H9 (cell line): ENCODE measurements at regions not wholly inside any gene's neighbourhood (a gene's known extent, or its start where the extent isn't known, plus 50 kb on each side); places are given as distances from the start of the nearest gene placed in this dataset.

Experiments
- DNase-seq: peaks from one replicate; pipeline ENCODE4 v3.0.0-alpha.2; 2017
- H2AFZ ChIP-seq: one replicate; pipeline ENCODE4 v1.6.1; 2013; ENCODE audit warnings: mild to moderate bottlenecking, low read length, control low read depth, moderate library complexity
- H2AK5ac ChIP-seq: 2 replicates; pipeline ENCODE4 v1.6.1; 2013; ENCODE audit warnings: low read length, control low read depth, mixed read lengths; ENCODE audit not compliant: insufficient read length
- H2BK120ac ChIP-seq: one replicate; pipeline ENCODE4 v1.6.1; 2013; ENCODE audit warnings: low read depth, mild to moderate bottlenecking, low read length, control low read depth, inconsistent platforms; ENCODE audit not compliant: poor library complexity, severe bottlenecking
- H2BK12ac ChIP-seq: 2 replicates; pipeline ENCODE4 v1.6.1; 2013; ENCODE audit warnings: low read length, control low read depth, mixed read lengths, low read depth; ENCODE audit not compliant: insufficient read length
- H2BK15ac ChIP-seq: 2 replicates; pipeline ENCODE4 v1.6.1; 2013; ENCODE audit warnings: low read depth, low read length, control low read depth
- H2BK20ac ChIP-seq: one replicate; pipeline ENCODE4 v1.6.1; 2013; ENCODE audit warnings: low read depth, mild to moderate bottlenecking, low read length, control low read depth, inconsistent platforms; ENCODE audit not compliant: poor library complexity, severe bottlenecking
- H2BK5ac ChIP-seq: 2 replicates; pipeline ENCODE4 v1.6.1; 2013; ENCODE audit warnings: low read length, control low read depth, mixed read lengths; ENCODE audit not compliant: insufficient read length
- H3K14ac ChIP-seq: 2 replicates; pipeline ENCODE4 v1.6.1; 2013; ENCODE audit warnings: low read length, control low read depth; ENCODE audit not compliant: insufficient read depth
- H3K18ac ChIP-seq: 2 replicates; pipeline ENCODE4 v1.6.1; 2013; ENCODE audit warnings: low read depth, mild to moderate bottlenecking, mixed read lengths, low read length, control low read depth; ENCODE audit not compliant: insufficient read length
- H3K23ac ChIP-seq: 2 replicates; pipeline ENCODE4 v1.6.1; 2013; ENCODE audit warnings: low read length, control low read depth, mixed read lengths, low read depth; ENCODE audit not compliant: insufficient read length
- H3K23me2 ChIP-seq: 2 replicates; pipeline ENCODE4 v1.6.1; 2013; ENCODE audit warnings: low read depth, mild to moderate bottlenecking, mixed read lengths, low read length, control low read depth; ENCODE audit not compliant: insufficient read length, poor library complexity, severe bottlenecking
- H3K27ac ChIP-seq: 2 replicates; pipeline ENCODE4 v1.5.1; 2013; ENCODE audit warnings: low read length, control low read depth, mixed read lengths, low read depth; ENCODE audit not compliant: insufficient read length
- H3K27me3 ChIP-seq: 2 replicates; pipeline ENCODE4 v1.6.1; 2013; ENCODE audit warnings: low read length, control low read depth, inconsistent platforms; ENCODE audit not compliant: insufficient read depth
- H3K4ac ChIP-seq: 2 replicates; pipeline ENCODE4 v1.6.1; 2013; ENCODE audit warnings: low read depth, mild to moderate bottlenecking, control low read depth, inconsistent platforms, low read length, moderate library complexity
- H3K4me1 ChIP-seq: 2 replicates; pipeline ENCODE4 v1.6.1; 2013; ENCODE audit warnings: low read length, control low read depth, inconsistent platforms; ENCODE audit not compliant: insufficient read depth
- H3K4me2 ChIP-seq: 2 replicates; pipeline ENCODE4 v1.6.1; 2013; ENCODE audit warnings: low read length, control low read depth, mixed read lengths; ENCODE audit not compliant: insufficient read length, insufficient read depth
- H3K56ac ChIP-seq: 2 replicates; pipeline ENCODE4 v1.6.1; 2013; ENCODE audit warnings: low read depth, mild to moderate bottlenecking, mixed read lengths, low read length, control low read depth; ENCODE audit not compliant: insufficient read length
- H3K79me1 ChIP-seq: 2 replicates; pipeline ENCODE4 v1.6.1; 2013; ENCODE audit warnings: low read depth, mild to moderate bottlenecking, moderate library complexity, low read length, control low read depth, inconsistent platforms; ENCODE audit not compliant: insufficient read depth, poor library complexity, severe bottlenecking
- H3K79me2 ChIP-seq: 2 replicates; pipeline ENCODE4 v1.6.1; 2013; ENCODE audit warnings: low read length, control low read depth, inconsistent platforms; ENCODE audit not compliant: insufficient read depth
- H3K9ac ChIP-seq: 2 replicates; pipeline ENCODE4 v1.6.1; 2013; ENCODE audit warnings: low read length, control low read depth, mixed read lengths; ENCODE audit not compliant: insufficient read length; ENCODE audit errors: extremely low read depth
- H3K9me3 ChIP-seq: one replicate; pipeline ENCODE4 v1.6.1; 2013; ENCODE audit warnings: low read depth, low read length, inconsistent platforms; ENCODE audit not compliant: control insufficient read depth
- H3T11ph ChIP-seq: one replicate; pipeline ENCODE4 v1.6.1; 2013; ENCODE audit warnings: mild to moderate bottlenecking, low read length, control low read depth, inconsistent platforms
- H4K20me1 ChIP-seq: one replicate; pipeline ENCODE4 v1.6.1; 2013; ENCODE audit not compliant: control insufficient read depth, insufficient read length, insufficient read depth
- H4K5ac ChIP-seq: 2 replicates; pipeline ENCODE4 v1.6.1; 2013; ENCODE audit warnings: low read depth, mild to moderate bottlenecking, mixed read lengths, low read length, control low read depth; ENCODE audit not compliant: insufficient read length
- H4K8ac ChIP-seq: replicated peaks from 2 replicates; pipeline ENCODE4 v1.6.1; 2013; ENCODE audit warnings: low read length, control low read depth, mixed read lengths, low read depth; ENCODE audit not compliant: insufficient read length
- H4K91ac ChIP-seq: 2 replicates; pipeline ENCODE4 v1.6.1; 2013; ENCODE audit warnings: low read depth, mild to moderate bottlenecking, moderate library complexity, mixed read lengths, low read length, control low read depth; ENCODE audit not compliant: insufficient read length
- H3K27ac Mint-ChIP-seq, 3 experiments: 2 replicates in 2 of 3; 3 replicates in 1 of 3; pipeline ENCODE4 v1.8.0; 2020 to 2021; ENCODE audit warnings: mixed read lengths in 3 of 3, mild to moderate bottlenecking in 1 of 3, moderate library complexity in 1 of 3
- H3K27me3 Mint-ChIP-seq: 2 replicates; pipeline ENCODE4 v1.8.0; 2021; ENCODE audit warnings: low read depth, mild to moderate bottlenecking, moderate library complexity, mixed read lengths
- H3K36me3 Mint-ChIP-seq, 3 experiments: 2 replicates in 2 of 3; 3 replicates in 1 of 3; pipeline ENCODE4 v1.8.0; 2020 to 2021; ENCODE audit warnings: low read depth in 3 of 3, mixed read lengths in 3 of 3; ENCODE audit not compliant: insufficient read depth in 1 of 3
- H3K4me1 Mint-ChIP-seq, 2 experiments: 2 replicates each; pipeline ENCODE4 v1.8.0; 2020; ENCODE audit warnings: mixed read lengths in 2 of 2
- H3K4me3 Mint-ChIP-seq, 2 experiments: 2 replicates in 1 of 2; 3 replicates in 1 of 2; pipeline ENCODE4 v1.8.0; 2020 to 2021; ENCODE audit warnings: mild to moderate bottlenecking in 2 of 2, mixed read lengths in 2 of 2, moderate library complexity in 1 of 2
- H3K9me3 Mint-ChIP-seq, 2 experiments: 2 replicates in 1 of 2; 3 replicates in 1 of 2; pipeline ENCODE4 v1.8.0; 2020; ENCODE audit warnings: mild to moderate bottlenecking in 2 of 2, mixed read lengths in 2 of 2, moderate library complexity in 1 of 2
- CTCF ChIP-seq: fragments of 200-600 bp; sonication (generic); conservative IDR thresholded peaks from 3 replicates; pipeline ENCODE4 v1.8.0; 2021; ENCODE audit warnings: antibody characterized with exemption, mild to moderate bottlenecking
- WGBS: extraction: QIAGEN DNeasy Blood & Tissue Kit; methylation state at CpG from one replicate; pipeline ENCODE4 v1.1.7; 2013; ENCODE audit warnings: missing lambda C conversion rate, low lambda C conversion rate, mixed read lengths; ENCODE audit not compliant: insufficient read length; ENCODE audit errors: extremely low coverage; 5-methylcytosine and 5-hydroxymethylcytosine counted together

GRCh38 chr1:2920421-2921015, 100.7 kb upstream of the ACTRT2 start:
- H3K27me3 ChIP-seq: no peaks in the 10 kb centered on the region
- H4K5ac ChIP-seq: no peak overlapping the region
- H3K23me2 ChIP-seq: no peaks in the 10 kb centered on the region
- Mint-ChIP-seq H3K27ac (no peak overlapping the region; a peak in 1 of 7 replicates), H3K9me3 (peaks cover 19 to 73% of the 10 kb centered on the region in 2 experiments), H3K4me1 (no peaks in the 10 kb centered on the region), H3K4me3 (no peak overlapping the region), H3K36me3 (peaks cover 3 to 35% (median 6%) of the 10 kb centered on the region in 3 experiments; a peak in 6 of 7 replicates), H3K27me3 (peaks cover 2% of the 10 kb centered on the region)
- no peak for TF ChIP-seq CTCF
- H3K27ac ChIP-seq: no peak overlapping the region
- no peak overlapping the region for H2AFZ ChIP-seq
- H3K23ac ChIP-seq: no peak overlapping the region
- peaks cover 86% of the 10 kb centered on the region for H3K9me3 ChIP-seq
- no CpG with 5 or more reads among the region's 14 CpGs for WGBS
- no peaks in the 10 kb centered on the region for H3K79me2 ChIP-seq
- H3K9ac ChIP-seq: no peak overlapping the region
- H3K79me1 ChIP-seq: no peaks in the 10 kb centered on the region
- H2AK5ac ChIP-seq: no peak overlapping the region
- no peak overlapping the region for H3K4me2 ChIP-seq
- DNase-seq: no peak
- H3K4me1 ChIP-seq: no peaks in the 10 kb centered on the region
- no peak overlapping the region for H3K14ac ChIP-seq
- no peaks in the 10 kb centered on the region for H4K20me1 ChIP-seq
- no peak overlapping the region for H3K56ac ChIP-seq
- no peak overlapping the region for H2BK15ac ChIP-seq
- no peak overlapping the region for H3K18ac ChIP-seq
- no peak overlapping the region for H2BK5ac ChIP-seq
- H4K91ac ChIP-seq: no peak overlapping the region
- H2BK12ac ChIP-seq: no peak overlapping the region
- no peak overlapping the region for H3T11ph ChIP-seq
- H3K4ac ChIP-seq: no peak overlapping the region
- H4K8ac ChIP-seq: no peak overlapping the region
- H2BK20ac ChIP-seq: no peak overlapping the region
- H2BK120ac ChIP-seq: no peak overlapping the region
